ENCODE measurements at regions not wholly inside any gene's neighbourhood (a gene's known extent, or its start where the extent isn't known, plus 50 kb on each side); places are given as distances from the start of the nearest gene placed in this dataset.

DNA sequence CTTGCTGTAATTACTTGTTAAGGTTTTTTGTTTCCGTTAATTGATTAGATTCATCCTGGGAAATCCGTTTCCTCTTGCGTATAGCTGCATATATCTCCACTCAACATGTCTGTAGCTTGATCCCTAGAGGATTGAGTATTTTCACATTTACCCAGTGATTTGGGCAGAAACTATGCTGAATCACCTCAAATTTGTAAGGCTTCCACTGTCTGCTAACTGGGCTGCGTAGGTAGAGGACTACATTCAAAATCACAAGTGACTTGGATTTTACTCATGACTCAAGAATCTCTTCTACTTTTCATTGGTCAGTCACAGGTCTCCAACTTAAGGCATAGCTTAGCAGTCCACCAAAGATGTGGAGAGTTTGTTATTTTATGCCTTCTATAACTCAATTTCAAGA lies 141.8 kb downstream of the POLR1F start:
- intact Hi-C loops (cut with micrococcal nuclease) = no loop called here
- BruUV-seq (replicated peaks) = no TSS peak
- ChIA-PET CTCF (no interaction called here), POLR2A (ENCODE audit: unreplicated experiment) (no interaction called here)
- no peaks in the 10 kb centered on the region for H3K9me2 ChIP-seq (replicated peaks; ENCODE audit: low read length)
- no peaks in the 10 kb centered on the region for H3K27me3 ChIP-seq (ENCODE audit: low read length)
- H3K36me3 ChIP-seq (ENCODE audit: low read depth, low read length) = no peaks in the 10 kb centered on the region
- H4K20me1 ChIP-seq (ENCODE audit: low read length) = no peaks in the 10 kb centered on the region
- no peak for DNase-seq
- no peak overlapping the region for H3K4me2 ChIP-seq (ENCODE audit: low read length)
- no peaks in the 10 kb centered on the region for H3K9me3 ChIP-seq (ENCODE audit: low read length)
- H3K27ac ChIP-seq (ENCODE audit: low read length) = no peak overlapping the region
- H3K4me1 ChIP-seq (ENCODE audit: insufficient read depth, low read length) = no peaks in the 10 kb centered on the region
- H3F3A ChIP-seq (ENCODE audit: low read length, unreplicated experiment) = no peaks in the 10 kb centered on the region
- TF ChIP-seq EZH2phosphoT487 (IDR thresholded peaks at IDR 0.05; ENCODE audit: borderline replicate concordance, low read length) (no peak), EZH2 (IDR thresholded peaks at IDR 0.05; ENCODE audit: low read length, unreplicated experiment) (no peak)
- TF ChIP-seq, protein P1, sequence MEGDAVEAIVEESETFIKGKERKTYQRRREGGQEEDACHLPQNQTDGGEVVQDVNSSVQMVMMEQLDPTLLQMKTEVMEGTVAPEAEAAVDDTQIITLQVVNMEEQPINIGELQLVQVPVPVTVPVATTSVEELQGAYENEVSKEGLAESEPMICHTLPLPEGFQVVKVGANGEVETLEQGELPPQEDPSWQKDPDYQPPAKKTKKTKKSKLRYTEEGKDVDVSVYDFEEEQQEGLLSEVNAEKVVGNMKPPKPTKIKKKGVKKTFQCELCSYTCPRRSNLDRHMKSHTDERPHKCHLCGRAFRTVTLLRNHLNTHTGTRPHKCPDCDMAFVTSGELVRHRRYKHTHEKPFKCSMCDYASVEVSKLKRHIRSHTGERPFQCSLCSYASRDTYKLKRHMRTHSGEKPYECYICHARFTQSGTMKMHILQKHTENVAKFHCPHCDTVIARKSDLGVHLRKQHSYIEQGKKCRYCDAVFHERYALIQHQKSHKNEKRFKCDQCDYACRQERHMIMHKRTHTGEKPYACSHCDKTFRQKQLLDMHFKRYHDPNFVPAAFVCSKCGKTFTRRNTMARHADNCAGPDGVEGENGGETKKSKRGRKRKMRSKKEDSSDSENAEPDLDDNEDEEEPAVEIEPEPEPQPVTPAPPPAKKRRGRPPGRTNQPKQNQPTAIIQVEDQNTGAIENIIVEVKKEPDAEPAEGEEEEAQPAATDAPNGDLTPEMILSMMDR (conservative IDR thresholded peaks at IDR 0.05; ENCODE audit: low read depth, low read length) = no peak
- H2AFZ ChIP-seq (ENCODE audit: low read length) = no peak overlapping the region
- H3K9ac ChIP-seq (ENCODE audit: low read length) = no peak overlapping the region
- ATAC-seq = no peak
- no peaks in the 10 kb centered on the region for H3K79me2 ChIP-seq (ENCODE audit: low read length)
- no peak overlapping the region for H3K4me3 ChIP-seq (ENCODE audit: low read length)

DNA sequence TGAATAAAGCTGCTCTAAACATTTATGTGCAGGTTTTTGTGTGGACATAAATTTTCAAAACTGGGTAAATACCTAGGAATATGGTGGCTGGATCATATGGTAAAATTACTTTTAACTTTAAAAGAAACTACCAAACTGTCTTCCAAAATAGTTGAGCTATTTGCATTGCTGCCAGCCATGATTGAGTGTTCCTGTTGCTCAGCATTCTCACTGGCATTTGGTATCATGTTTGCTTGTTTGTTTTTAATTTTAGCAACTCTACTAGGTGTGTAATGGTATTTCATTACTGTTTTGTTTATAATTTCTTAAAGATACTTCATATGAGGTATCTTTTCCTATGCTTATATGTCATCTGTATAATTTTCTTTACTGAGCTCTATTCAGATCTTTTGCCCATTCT lies 143.2 kb downstream of the POLR1F start:
- Histone ChIP-seq H3K9ac (ENCODE audit: low read length) (no peak overlapping the region), H3K9me3 (ENCODE audit: low read length) (no peaks in the 10 kb centered on the region), H4K20me1 (ENCODE audit: low read length) (no peaks in the 10 kb centered on the region), H3K4me1 (ENCODE audit: insufficient read depth, low read length) (0 out of 2 replicates have a peak, but pooled peaks cover 6% of the 10 kb centered on the region), H3K27me3 (ENCODE audit: low read length) (no peaks in the 10 kb centered on the region), H3K36me3 (ENCODE audit: low read depth, low read length) (no peaks in the 10 kb centered on the region), H3F3A (ENCODE audit: low read length, unreplicated experiment) (no peaks in the 10 kb centered on the region), H2AFZ (ENCODE audit: low read length) (no peak overlapping the region), H3K4me2 (ENCODE audit: low read length) (no peak overlapping the region), H3K9me2 (replicated peaks; ENCODE audit: low read length) (no peaks in the 10 kb centered on the region), H3K27ac (ENCODE audit: low read length) (no peak overlapping the region), H3K4me3 (ENCODE audit: low read length) (no peak overlapping the region), H3K79me2 (ENCODE audit: low read length) (no peaks in the 10 kb centered on the region)
- no TSS peak for BruUV-seq (replicated peaks)
- DNase-seq = no peak
- intact Hi-C loops (cut with micrococcal nuclease) = no loop called here
- ChIA-PET CTCF (no interaction called here), POLR2A (ENCODE audit: unreplicated experiment) (no interaction called here)
- no peak for ATAC-seq
- TF ChIP-seq EZH2 (IDR thresholded peaks at IDR 0.05; ENCODE audit: low read length, unreplicated experiment) = no peak
- TF ChIP-seq, protein P1 (conservative IDR thresholded peaks at IDR 0.05; ENCODE audit: low read depth, low read length) = no peak
- TF ChIP-seq EZH2phosphoT487 (IDR thresholded peaks at IDR 0.05; ENCODE audit: borderline replicate concordance, low read length) = no peak

DNA sequence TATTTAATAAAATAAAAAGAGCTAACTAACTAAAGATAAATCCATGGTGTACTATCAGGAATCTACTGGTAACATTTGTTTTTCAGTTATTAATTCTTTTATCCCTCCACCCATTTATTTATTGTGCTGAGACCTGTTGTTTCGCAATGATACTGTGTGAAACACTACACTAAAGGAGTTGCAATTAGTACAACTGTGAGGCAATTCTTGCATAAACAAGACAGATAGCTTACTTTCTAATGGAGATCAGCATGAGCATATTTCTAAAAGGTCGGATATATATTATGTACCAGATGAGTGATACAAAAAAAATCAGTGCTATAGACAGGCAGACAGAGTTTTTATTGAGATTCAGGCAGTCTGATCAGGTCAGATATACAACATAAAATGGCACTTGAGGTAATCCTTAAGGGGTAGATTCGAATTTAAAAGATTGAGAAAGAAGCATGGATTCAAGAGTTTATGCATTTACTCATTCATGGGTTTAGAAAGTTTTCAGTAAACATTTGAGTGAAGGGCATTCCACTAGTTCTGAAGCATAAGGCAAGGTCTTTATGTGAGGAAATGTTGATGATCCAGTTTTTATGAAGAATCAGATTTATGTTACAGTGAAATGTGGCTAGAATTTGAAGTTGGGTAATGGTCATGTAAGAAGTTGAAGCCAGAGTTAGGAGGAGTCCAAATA lies 147.6 kb downstream of the POLR1F start:
- Histone ChIP-seq H3K79me2 (ENCODE audit: low read length) (no peaks in the 10 kb centered on the region), H3K9me3 (ENCODE audit: low read length) (no peaks in the 10 kb centered on the region), H3K27ac (ENCODE audit: low read length) (peak overlapping the region; percentile 36), H4K20me1 (ENCODE audit: low read length) (no peaks in the 10 kb centered on the region), H3K4me1 (ENCODE audit: insufficient read depth, low read length) (peaks cover 30% of the 10 kb centered on the region), H2AFZ (ENCODE audit: low read length) (no peak overlapping the region), H3K27me3 (ENCODE audit: low read length) (no peaks in the 10 kb centered on the region), H3K4me2 (ENCODE audit: low read length) (no peak overlapping the region), H3K36me3 (ENCODE audit: low read depth, low read length) (no peaks in the 10 kb centered on the region), H3K9ac (ENCODE audit: low read length) (no peak overlapping the region), H3K9me2 (replicated peaks; ENCODE audit: low read length) (no peaks in the 10 kb centered on the region), H3K4me3 (ENCODE audit: low read length) (no peak overlapping the region), H3F3A (ENCODE audit: low read length, unreplicated experiment) (no peaks in the 10 kb centered on the region)
- no peak for ATAC-seq
- ChIA-PET POLR2A (ENCODE audit: unreplicated experiment) (interaction anchor here (0.7 kb wide), 1 partner anchor 69 kb away, joined by 6 read pairs; no protein-coding TSS in a partner anchor), CTCF (no interaction called here)
- TF ChIP-seq EZH2phosphoT487 (IDR thresholded peaks at IDR 0.05; ENCODE audit: borderline replicate concordance, low read length) (no peak), EZH2 (IDR thresholded peaks at IDR 0.05; ENCODE audit: low read length, unreplicated experiment) (no peak)
- TF ChIP-seq, protein P1 (conservative IDR thresholded peaks at IDR 0.05; ENCODE audit: low read depth, low read length) = no peak
- no TSS peak for BruUV-seq (replicated peaks)
- DNase-seq = no peak
- intact Hi-C loops (cut with micrococcal nuclease) = no loop called here

Measured in PC-3 (cell line).